ENCODE measurements at regions not wholly inside any gene's neighbourhood (a gene's known extent, or its start where the extent isn't known, plus 50 kb on each side); places are given as distances from the start of the nearest gene placed in this dataset.

DNA sequence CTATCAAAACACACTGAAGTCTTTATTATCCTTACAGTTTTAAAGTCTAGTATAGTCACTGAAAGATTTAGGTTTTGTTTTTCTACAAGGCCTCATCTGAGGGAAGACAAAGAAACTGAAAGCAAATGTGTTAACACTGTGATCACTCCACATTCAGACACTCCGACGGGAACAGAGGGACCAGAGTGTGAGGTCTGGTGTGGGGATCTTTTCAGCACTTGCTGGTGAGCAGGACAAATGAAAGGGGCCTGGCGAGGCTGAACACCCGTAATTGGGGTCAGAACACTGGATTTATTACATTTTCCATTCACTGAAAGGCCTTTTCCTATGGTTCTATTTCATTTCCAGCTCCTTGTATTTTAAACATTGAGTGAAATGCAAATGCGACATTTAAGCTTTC is 910.5 kb downstream of the CDH11 start:
- H3K9me3 ChIP-seq (ENCODE audit: control insufficient read depth, low read length), result no peaks in the 10 kb centered on the region
- H3K36me3 ChIP-seq (ENCODE audit: control insufficient read depth, insufficient read depth, low read length), result no peaks in the 10 kb centered on the region
- no peak overlapping the region for H3K4me3 ChIP-seq (ENCODE audit: low read length)

DNA sequence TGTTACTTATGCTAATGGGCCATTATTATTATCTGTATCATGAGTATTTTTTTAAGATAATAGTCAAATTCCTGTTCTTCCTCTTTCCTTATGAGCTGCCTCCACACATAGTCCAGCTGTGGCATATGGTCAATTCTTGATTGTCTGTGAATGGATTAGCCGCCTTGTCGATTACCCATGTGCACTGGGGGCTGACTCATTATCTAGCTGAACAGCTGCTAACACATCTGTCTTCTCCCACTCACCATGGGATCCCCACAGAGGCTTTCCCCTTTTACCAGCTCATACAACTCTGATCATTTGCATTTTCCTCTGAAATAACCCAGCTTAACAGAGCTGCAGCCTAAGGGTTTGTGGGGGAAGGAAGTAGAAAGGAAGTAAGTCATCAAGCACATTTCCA is 915.0 kb downstream of the CDH11 start:
- Histone ChIP-seq H3K9me3 (ENCODE audit: control insufficient read depth, low read length) (no peaks in the 10 kb centered on the region), H3K4me3 (ENCODE audit: low read length) (no peak overlapping the region)

More for the DNA sequence above, 910.5 kb downstream of the CDH11 start:
- Histone ChIP-seq H3K9ac (ENCODE audit: low read length) (no peak overlapping the region), H3K27me3 (ENCODE audit: control insufficient read depth, insufficient read depth, low read length) (no peaks in the 10 kb centered on the region), H3K4me1 (ENCODE audit: control insufficient read depth, insufficient read depth, low read length) (no peaks in the 10 kb centered on the region)

DNA sequence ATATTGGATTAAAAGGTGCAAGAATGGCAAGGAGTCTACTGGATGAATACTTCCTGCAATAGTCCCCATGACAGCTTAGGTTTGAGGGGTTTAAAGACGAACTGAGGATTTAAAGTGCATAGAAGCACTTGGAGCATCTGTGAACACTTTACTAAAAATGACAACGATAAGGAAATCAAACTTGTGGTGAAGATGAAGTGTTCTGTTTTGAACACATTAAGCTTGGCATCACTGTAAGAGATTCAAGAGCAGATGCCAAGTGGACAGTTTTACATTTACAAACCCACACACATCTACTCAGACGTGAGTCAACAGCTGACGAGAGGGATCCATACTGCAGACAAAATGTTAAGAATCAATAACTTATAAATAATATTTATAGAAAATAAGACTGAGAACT is 918.7 kb downstream of the CDH11 start:
- Histone ChIP-seq H3K4me3 (ENCODE audit: low read length) (no peak overlapping the region), H3K9ac (ENCODE audit: low read length) (no peak overlapping the region), H3K27me3 (ENCODE audit: control insufficient read depth, insufficient read depth, low read length) (no peaks in the 10 kb centered on the region), H3K36me3 (ENCODE audit: control insufficient read depth, insufficient read depth, low read length) (no peaks in the 10 kb centered on the region), H3K4me1 (ENCODE audit: control insufficient read depth, insufficient read depth, low read length) (no peaks in the 10 kb centered on the region), H3K9me3 (ENCODE audit: control insufficient read depth, low read length) (no peaks in the 10 kb centered on the region)

More for the DNA sequence above, 915.0 kb downstream of the CDH11 start:
- Histone ChIP-seq H3K36me3 (ENCODE audit: control insufficient read depth, insufficient read depth, low read length) (no peaks in the 10 kb centered on the region), H3K4me1 (ENCODE audit: control insufficient read depth, insufficient read depth, low read length) (no peaks in the 10 kb centered on the region), H3K27me3 (ENCODE audit: control insufficient read depth, insufficient read depth, low read length) (no peaks in the 10 kb centered on the region), H3K9ac (ENCODE audit: low read length) (no peak overlapping the region)

DNA sequence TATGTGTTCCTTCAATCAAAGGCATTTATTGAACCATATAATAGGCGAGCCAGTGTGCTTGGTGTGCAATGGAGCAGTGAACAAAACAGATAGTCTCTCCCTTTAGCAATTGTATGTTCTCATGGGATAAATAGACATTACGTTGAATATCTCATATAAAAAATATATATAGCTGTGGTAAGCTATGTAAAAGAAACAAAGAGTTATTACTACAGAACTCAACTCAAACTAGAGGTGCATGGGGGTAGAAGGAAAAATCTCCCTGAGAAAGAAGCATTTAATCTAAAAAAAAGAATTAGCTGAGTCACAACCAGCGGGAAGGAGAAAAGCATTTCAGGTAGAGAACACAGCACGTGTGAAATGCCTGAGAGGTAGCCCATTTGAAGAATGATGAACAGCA is 919.3 kb downstream of the CDH11 start:
- Histone ChIP-seq H3K27me3 (ENCODE audit: control insufficient read depth, insufficient read depth, low read length) (no peaks in the 10 kb centered on the region), H3K36me3 (ENCODE audit: control insufficient read depth, insufficient read depth, low read length) (no peaks in the 10 kb centered on the region), H3K4me3 (ENCODE audit: low read length) (no peak overlapping the region), H3K4me1 (ENCODE audit: control insufficient read depth, insufficient read depth, low read length) (no peaks in the 10 kb centered on the region), H3K9me3 (ENCODE audit: control insufficient read depth, low read length) (no peaks in the 10 kb centered on the region), H3K9ac (ENCODE audit: low read length) (no peak overlapping the region)

DNA sequence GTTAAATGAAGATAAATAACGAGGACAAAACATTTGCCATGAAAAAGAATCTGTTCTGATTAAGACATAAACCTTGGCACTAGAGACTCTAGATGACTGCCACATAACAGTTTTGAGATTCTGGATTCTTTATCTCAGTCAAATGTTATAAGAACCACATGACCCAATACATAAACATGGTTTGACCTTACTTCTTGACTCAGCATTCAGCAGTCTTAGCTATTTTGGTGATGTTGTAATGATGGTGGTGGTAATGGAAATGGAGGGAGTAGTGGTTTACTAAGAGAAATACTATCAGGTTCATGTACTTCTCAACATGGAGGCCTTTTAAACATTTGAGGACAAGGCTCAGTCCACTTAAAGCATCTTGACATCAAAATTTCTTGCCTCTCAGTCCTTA is 925.4 kb downstream of the CDH11 start:
- Histone ChIP-seq H3K36me3 (ENCODE audit: control insufficient read depth, insufficient read depth, low read length) (no peaks in the 10 kb centered on the region), H3K27me3 (ENCODE audit: control insufficient read depth, insufficient read depth, low read length) (no peaks in the 10 kb centered on the region), H3K4me3 (ENCODE audit: low read length) (no peak overlapping the region), H3K9me3 (ENCODE audit: control insufficient read depth, low read length) (no peaks in the 10 kb centered on the region), H3K9ac (ENCODE audit: low read length) (no peak overlapping the region), H3K4me1 (ENCODE audit: control insufficient read depth, insufficient read depth, low read length) (no peaks in the 10 kb centered on the region)

DNA sequence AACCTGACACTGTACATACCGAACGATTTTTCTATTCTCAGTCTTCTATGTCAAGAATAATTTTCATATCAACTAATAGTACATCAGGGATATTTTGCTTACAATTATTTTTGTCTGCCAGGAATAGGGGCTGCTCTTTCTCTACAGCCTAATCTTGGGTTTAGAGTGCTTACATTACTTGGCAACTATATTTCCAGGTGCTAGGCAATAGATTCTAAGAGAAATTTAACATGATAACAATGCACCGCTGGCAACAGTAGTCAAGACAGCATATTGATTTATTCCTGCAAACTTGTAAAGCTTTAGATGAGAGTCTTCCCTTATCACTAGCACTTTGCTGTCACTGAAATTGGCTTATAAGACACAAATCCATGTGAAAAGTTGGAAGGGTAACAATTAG is 935.9 kb downstream of the CDH11 start:
- Histone ChIP-seq H3K36me3 (ENCODE audit: control insufficient read depth, insufficient read depth, low read length) (no peaks in the 10 kb centered on the region), H3K4me1 (ENCODE audit: control insufficient read depth, insufficient read depth, low read length) (no peaks in the 10 kb centered on the region), H3K9ac (ENCODE audit: low read length) (no peak overlapping the region), H3K4me3 (ENCODE audit: low read length) (no peak overlapping the region), H3K27me3 (ENCODE audit: control insufficient read depth, insufficient read depth, low read length) (no peaks in the 10 kb centered on the region), H3K9me3 (ENCODE audit: control insufficient read depth, low read length) (no peaks in the 10 kb centered on the region)

DNA sequence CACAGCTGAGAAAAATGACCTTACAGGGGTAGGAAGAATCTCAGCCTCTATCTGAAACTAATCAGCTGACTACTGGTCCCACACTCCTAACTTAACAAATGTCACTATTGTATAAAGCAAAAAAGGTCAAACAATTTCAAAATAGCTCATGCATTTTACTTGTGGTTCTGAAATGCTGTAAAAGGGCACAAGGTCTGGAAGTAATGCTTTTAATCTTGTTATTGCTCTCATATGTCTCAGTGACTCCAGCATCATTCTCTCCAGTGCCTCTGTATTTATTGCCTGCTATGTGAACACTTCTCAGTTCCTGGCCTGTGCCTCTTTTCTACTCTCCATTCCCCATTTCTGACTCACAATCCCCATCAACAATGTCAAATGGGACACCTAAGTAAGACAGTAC is 937.7 kb downstream of the CDH11 start:
- Histone ChIP-seq H3K4me1 (ENCODE audit: control insufficient read depth, insufficient read depth, low read length) (no peaks in the 10 kb centered on the region), H3K9me3 (ENCODE audit: control insufficient read depth, low read length) (no peaks in the 10 kb centered on the region), H3K9ac (ENCODE audit: low read length) (no peak overlapping the region), H3K36me3 (ENCODE audit: control insufficient read depth, insufficient read depth, low read length) (no peaks in the 10 kb centered on the region), H3K4me3 (ENCODE audit: low read length) (no peak overlapping the region), H3K27me3 (ENCODE audit: control insufficient read depth, insufficient read depth, low read length) (no peaks in the 10 kb centered on the region)

DNA sequence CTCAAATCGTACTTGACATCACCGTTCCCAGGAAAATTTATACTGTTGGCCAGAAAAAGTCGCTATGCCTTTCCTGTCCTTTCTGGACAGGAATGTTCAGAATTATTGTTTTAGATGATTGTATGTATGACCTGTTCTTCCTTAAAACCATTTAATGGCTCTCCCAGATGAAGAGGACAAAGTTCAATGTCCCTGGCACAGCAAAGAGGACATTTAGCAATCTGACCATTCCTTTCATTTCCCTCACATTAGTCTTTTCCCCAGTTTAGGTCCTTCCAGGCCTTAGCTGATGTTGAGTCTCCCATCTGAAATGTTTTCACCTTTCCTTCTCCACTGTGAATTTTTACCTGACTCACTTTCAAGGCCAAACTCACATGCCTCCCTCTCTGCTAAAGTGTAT is 938.9 kb downstream of the CDH11 start:
- no peak overlapping the region for H3K9ac ChIP-seq (ENCODE audit: low read length)
- no peaks in the 10 kb centered on the region for H3K27me3 ChIP-seq (ENCODE audit: control insufficient read depth, insufficient read depth, low read length)
- no peak overlapping the region for H3K4me3 ChIP-seq (ENCODE audit: low read length)
- no peaks in the 10 kb centered on the region for H3K9me3 ChIP-seq (ENCODE audit: control insufficient read depth, low read length)
- no peaks in the 10 kb centered on the region for H3K36me3 ChIP-seq (ENCODE audit: control insufficient read depth, insufficient read depth, low read length)
- no peaks in the 10 kb centered on the region for H3K4me1 ChIP-seq (ENCODE audit: control insufficient read depth, insufficient read depth, low read length)

DNA sequence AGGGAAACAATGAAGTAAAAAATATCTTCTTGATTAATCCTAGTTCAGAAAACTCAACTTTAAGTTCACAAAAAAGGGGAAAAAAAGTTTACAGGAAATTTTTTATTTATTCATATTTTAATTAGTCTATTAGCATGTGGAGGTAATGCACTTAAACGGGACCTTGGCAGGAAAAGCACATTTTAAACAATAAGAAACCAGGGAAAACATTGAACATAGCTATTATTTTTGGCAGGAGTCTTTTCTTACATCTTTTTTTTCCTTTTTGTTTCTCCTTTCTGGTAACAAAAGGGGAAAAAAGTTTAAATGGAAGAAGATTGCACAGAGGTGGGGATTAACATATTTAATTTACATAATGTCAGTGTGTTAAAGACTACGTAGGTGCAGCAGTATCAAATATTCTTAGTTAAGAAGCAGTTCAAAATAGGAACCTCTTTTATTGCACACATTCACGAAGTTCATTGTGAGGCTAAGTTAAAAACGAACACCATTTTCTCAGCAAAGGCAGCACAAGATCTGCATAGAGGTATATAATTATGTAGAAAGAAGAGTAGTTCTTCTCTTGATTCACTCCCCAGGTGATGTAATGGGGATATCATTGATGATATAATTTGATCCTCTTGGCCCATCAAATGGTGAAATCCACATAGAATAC is 940.5 kb downstream of the CDH11 start:
- Histone ChIP-seq H3K4me1 (ENCODE audit: control insufficient read depth, insufficient read depth, low read length) (no peaks in the 10 kb centered on the region), H3K36me3 (ENCODE audit: control insufficient read depth, insufficient read depth, low read length) (no peaks in the 10 kb centered on the region), H3K9me3 (ENCODE audit: control insufficient read depth, low read length) (no peaks in the 10 kb centered on the region), H3K9ac (ENCODE audit: low read length) (no peak overlapping the region), H3K27me3 (ENCODE audit: control insufficient read depth, insufficient read depth, low read length) (no peaks in the 10 kb centered on the region), H3K4me3 (ENCODE audit: low read length) (no peak overlapping the region)

DNA sequence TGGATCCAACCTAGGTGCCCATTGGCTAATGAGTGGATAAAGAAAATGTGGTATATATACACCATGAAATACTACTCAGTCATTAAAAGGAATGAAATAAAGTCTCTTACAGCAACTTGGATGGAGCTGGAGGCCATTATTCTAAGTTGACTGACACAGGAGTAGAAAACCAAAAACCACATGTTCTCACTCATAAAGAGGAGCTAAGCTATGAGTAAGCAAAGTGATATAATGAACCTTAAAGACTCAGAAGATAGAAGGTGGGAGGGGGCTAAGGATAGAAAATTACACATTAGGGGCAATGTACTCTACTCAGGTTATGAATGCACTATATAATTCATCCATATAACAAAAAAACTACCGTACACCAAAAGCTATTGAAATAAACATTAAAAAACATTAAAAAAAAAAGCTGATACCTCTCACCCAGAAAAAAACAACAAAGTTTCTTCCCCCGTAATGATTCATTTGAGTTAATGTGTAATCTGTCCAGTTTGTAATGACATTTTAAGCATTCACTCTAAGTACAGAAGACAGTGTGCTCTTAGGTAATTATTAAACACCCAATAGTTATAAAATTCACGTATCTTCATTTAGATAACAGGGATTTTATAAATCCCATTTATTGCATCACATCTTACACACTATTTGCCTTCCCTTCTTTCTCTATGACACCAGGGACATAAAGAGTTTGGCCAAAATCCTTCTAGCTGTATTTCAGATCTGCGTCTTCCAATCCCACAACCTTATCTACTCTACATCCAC is 941.5 kb downstream of the CDH11 start:
- H3K9ac ChIP-seq (ENCODE audit: low read length), result no peak overlapping the region
- no peaks in the 10 kb centered on the region for H3K36me3 ChIP-seq (ENCODE audit: control insufficient read depth, insufficient read depth, low read length)
- H3K27me3 ChIP-seq (ENCODE audit: control insufficient read depth, insufficient read depth, low read length), result no peaks in the 10 kb centered on the region
- H3K9me3 ChIP-seq (ENCODE audit: control insufficient read depth, low read length), result no peaks in the 10 kb centered on the region
- no peaks in the 10 kb centered on the region for H3K4me1 ChIP-seq (ENCODE audit: control insufficient read depth, insufficient read depth, low read length)
- H3K4me3 ChIP-seq (ENCODE audit: low read length), result no peak overlapping the region

DNA sequence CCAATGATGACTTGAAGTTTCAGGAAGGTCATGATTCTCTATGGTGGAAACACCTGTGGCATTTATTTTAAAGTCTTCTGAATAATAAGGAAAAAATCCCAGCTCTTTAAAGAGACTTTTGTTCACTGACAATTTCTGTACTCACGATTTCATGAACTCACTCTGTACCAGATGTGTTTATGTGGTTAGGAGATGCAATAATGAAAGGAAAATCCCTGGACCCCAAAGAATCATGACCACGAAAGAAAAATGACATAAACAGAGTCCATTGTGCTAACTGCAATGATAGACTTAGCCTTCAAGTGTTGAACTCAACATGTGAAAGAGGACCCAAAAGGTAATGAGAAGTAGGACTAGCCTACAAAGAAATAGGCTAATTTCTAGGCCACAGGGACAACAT is 947.5 kb downstream of the CDH11 start:
- H3K4me1 ChIP-seq (ENCODE audit: control insufficient read depth, insufficient read depth, low read length), result no peaks in the 10 kb centered on the region
- no peak overlapping the region for H3K4me3 ChIP-seq (ENCODE audit: low read length)
- H3K27me3 ChIP-seq (ENCODE audit: control insufficient read depth, insufficient read depth, low read length), result no peaks in the 10 kb centered on the region
- H3K9me3 ChIP-seq (ENCODE audit: control insufficient read depth, low read length), result no peaks in the 10 kb centered on the region
- no peaks in the 10 kb centered on the region for H3K36me3 ChIP-seq (ENCODE audit: control insufficient read depth, insufficient read depth, low read length)
- H3K9ac ChIP-seq (ENCODE audit: low read length), result no peak overlapping the region

DNA sequence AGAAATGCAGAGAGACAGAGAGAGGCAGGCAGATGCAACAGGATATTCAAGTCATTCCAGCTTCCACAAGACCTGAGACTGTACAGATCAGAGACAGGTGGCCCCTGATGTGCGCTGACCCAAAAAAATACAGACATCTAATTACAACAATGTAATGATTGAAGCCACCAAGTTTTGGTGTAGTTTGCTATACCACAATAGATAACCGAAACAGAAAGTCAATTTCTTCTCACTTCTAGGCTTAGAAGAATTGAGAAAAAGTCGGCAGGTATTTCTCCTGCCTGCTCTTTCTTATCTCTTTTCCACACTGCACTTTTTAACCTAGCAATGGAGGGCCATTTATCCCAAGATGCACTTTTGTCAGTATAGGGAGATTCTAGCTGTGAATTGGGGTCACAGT is 949.2 kb downstream of the CDH11 start:
- H3K4me1 ChIP-seq (ENCODE audit: control insufficient read depth, insufficient read depth, low read length), result no peaks in the 10 kb centered on the region
- H3K36me3 ChIP-seq (ENCODE audit: control insufficient read depth, insufficient read depth, low read length), result no peaks in the 10 kb centered on the region
- no peak overlapping the region for H3K4me3 ChIP-seq (ENCODE audit: low read length)
- no peaks in the 10 kb centered on the region for H3K9me3 ChIP-seq (ENCODE audit: control insufficient read depth, low read length)
- no peaks in the 10 kb centered on the region for H3K27me3 ChIP-seq (ENCODE audit: control insufficient read depth, insufficient read depth, low read length)
- H3K9ac ChIP-seq (ENCODE audit: low read length), result no peak overlapping the region

Measured in mucosa of stomach (tissue), 1 donor.